HCT116 (cell line): ENCODE measurements at regions not wholly inside any gene's neighbourhood (a gene's known extent, or its start where the extent isn't known, plus 50 kb on each side); places are given as distances from the start of the nearest gene placed in this dataset.

ENCODE experiments used
- ATF3 ChIP-seq: IDR thresholded peaks from 2 replicates; pipeline ENCODE4 v1.6.1; 2012
- CTCF ChIP-seq, 3 experiments: fragments of 200-600 bp in 1 of 3; sonication (generic) in 1 of 3; IDR thresholded peaks in 2 of 3; conservative IDR thresholded peaks in 1 of 3; 2 replicates each; pipeline ENCODE4 v1.5.1; 2012 to 2017; ENCODE audit warnings: low read depth in 2 of 3, low read length in 2 of 3, antibody characterized with exemption in 1 of 3, borderline replicate concordance in 1 of 3, control low read depth in 1 of 3, mild to moderate bottlenecking in 1 of 3, mixed read lengths in 1 of 3, mixed run types in 1 of 3, moderate library complexity in 1 of 3; ENCODE audit not compliant: insufficient read depth in 1 of 3
- EGR1 ChIP-seq: IDR thresholded peaks from 2 replicates; pipeline ENCODE4 v1.6.1; 2012; ENCODE audit warnings: low read depth
- EZH2 ChIP-seq: fragments of 200-600 bp; sonication (generic); IDR thresholded peaks from 2 replicates; pipeline ENCODE4 v1.6.1; 2017; ENCODE audit warnings: antibody characterized with exemption, mixed run types
- RAD21 ChIP-seq: IDR thresholded peaks from 2 replicates; pipeline ENCODE4 v1.6.1; 2012; ENCODE audit warnings: low read depth, mild to moderate bottlenecking

- TF ChIP-seq CTCF (IDR thresholded peaks at IDR 0.05 in 2 of 3, conservative IDR thresholded peaks at IDR 0.05 in 1 of 3; ENCODE audit: borderline replicate concordance in 1 of 3, insufficient read depth in 1 of 3, low read depth in 2 of 3, low read length in 2 of 3): no peak
- TF ChIP-seq RAD21: no peak
- TF ChIP-seq EGR1: no peak
- TF ChIP-seq EZH2: no peak
- no peak for TF ChIP-seq ATF3
Observed at GRCh38 chr16:85183564-85183963, 71.3 kb upstream of the CIBAR2 start.
